ENCODE measurements at regions not wholly inside any gene's neighbourhood (a gene's known extent, or its start where the extent isn't known, plus 50 kb on each side); places are given as distances from the start of the nearest gene placed in this dataset.

DNA sequence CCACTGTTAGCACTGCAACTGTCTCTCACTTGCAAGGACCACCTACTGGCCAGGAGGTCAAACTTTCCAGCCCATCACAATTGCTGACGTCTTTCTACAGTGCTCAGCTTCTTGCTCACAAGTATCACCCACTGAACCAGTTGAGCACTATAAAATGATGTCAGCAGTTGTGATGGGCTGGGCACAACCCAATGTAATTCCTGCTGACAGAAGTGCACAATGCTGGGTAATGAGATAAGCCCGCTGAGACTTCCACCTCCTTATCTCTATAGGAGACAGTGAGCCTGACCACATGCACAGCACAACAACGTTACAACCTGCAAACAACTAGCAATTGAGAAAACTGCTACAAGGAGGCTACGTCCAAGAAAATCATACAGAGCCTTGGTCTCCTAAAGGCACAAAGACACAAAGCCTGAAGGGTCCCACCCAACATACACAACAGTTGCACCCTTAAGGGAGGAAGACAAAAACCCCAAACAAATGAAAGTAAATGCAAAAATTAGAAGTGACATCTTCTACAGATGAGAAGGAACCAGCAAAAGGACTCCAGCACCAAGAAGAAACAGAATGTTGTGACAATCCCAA, 273.2 kb downstream of the LIG4 start:
- POLR2A ChIA-PET: no interaction called here
- H3K36me3 ChIP-seq (ENCODE audit: control insufficient read depth in 2 of 2, insufficient read depth in 1 of 2, low read length in 2 of 2): no peaks in the 10 kb centered on the region
- TF ChIP-seq SP3 (tag by site-specific recombination; IDR thresholded peaks at IDR 0.05): no peak
- no peak for TF ChIP-seq HOXC10 (CRISPR knock-in tag; IDR thresholded peaks at IDR 0.05)
- no peak for TF ChIP-seq ZNF501 (tag by site-specific recombination; IDR thresholded peaks at IDR 0.05)
- TF ChIP-seq FEZF1 (tag by site-specific recombination; IDR thresholded peaks at IDR 0.05): no peak
- TF ChIP-seq ZNF366 (tag by site-specific recombination; conservative IDR thresholded peaks at IDR 0.05): no peak
- no peak for TF ChIP-seq ZNF560 (tag by site-specific recombination; IDR thresholded peaks at IDR 0.05; ENCODE audit: borderline replicate concordance)
- TF ChIP-seq ZNF140 (tag by site-specific recombination; IDR thresholded peaks at IDR 0.05): no peak
- TF ChIP-seq, protein P1, sequence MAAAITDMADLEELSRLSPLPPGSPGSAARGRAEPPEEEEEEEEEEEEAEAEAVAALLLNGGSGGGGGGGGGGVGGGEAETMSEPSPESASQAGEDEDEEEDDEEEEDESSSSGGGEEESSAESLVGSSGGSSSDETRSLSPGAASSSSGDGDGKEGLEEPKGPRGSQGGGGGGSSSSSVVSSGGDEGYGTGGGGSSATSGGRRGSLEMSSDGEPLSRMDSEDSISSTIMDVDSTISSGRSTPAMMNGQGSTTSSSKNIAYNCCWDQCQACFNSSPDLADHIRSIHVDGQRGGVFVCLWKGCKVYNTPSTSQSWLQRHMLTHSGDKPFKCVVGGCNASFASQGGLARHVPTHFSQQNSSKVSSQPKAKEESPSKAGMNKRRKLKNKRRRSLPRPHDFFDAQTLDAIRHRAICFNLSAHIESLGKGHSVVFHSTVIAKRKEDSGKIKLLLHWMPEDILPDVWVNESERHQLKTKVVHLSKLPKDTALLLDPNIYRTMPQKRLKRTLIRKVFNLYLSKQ (tag by site-specific recombination; IDR thresholded peaks at IDR 0.05; ENCODE audit: borderline replicate concordance): no peak
- no peak for TF ChIP-seq ZNF670 (tag by site-specific recombination; IDR thresholded peaks at IDR 0.05; ENCODE audit: low read depth)
- TF ChIP-seq, protein P2, sequence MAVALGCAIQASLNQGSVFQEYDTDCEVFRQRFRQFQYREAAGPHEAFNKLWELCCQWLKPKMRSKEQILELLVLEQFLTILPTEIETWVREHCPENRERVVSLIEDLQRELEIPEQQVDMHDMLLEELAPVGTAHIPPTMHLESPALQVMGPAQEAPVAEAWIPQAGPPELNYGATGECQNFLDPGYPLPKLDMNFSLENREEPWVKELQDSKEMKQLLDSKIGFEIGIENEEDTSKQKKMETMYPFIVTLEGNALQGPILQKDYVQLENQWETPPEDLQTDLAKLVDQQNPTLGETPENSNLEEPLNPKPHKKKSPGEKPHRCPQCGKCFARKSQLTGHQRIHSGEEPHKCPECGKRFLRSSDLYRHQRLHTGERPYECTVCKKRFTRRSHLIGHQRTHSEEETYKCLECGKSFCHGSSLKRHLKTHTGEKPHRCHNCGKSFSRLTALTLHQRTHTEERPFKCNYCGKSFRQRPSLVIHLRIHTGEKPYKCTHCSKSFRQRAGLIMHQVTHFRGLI (tag by site-specific recombination; IDR thresholded peaks at IDR 0.05): no peak
- TF ChIP-seq ZNF433 (tag by site-specific recombination; IDR thresholded peaks at IDR 0.05; ENCODE audit: low read depth): no peak
- TF ChIP-seq ZNF776 (tag by site-specific recombination; IDR thresholded peaks at IDR 0.05; ENCODE audit: borderline replicate concordance): no peak
- no peak for TF ChIP-seq ZBTB7A (tag by site-specific recombination; IDR thresholded peaks at IDR 0.05; ENCODE audit: low read depth)
- TF ChIP-seq ZNF114 (tag by site-specific recombination; IDR thresholded peaks at IDR 0.05): no peak

DNA sequence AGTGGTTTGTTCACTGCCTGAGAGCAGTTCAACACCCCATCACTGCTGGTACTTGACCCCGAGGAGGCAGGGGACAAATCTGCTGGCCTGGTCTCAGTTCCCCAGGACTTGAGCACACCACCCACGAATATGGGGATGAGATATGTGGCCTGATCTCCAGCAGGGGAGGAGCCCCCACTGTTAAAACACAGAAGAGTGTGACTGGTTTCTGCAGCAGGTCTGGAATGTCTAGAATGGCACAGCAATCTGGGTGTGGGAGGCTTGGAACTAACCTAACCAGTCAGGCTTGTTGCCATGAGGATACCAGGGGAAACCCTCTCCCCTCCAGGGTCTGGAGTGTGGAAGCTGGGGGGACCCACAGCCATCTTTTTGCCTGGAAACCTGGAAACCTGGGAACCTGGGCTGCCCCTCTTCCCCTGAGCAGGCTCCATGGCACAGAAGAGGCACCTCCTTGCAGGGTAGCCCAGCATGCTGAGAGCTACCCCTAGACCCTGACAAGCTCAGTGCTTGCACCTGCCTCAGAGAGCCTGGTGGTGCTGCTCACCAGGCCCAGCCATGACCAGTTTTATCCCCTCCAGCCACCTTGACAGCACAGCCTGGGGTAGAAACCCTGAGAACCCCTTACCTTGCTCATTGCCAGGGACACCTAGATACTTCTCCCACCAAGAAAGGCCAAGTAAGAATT, 273.8 kb downstream of the LIG4 start:
- Histone ChIP-seq H3K36me3 (ENCODE audit: control insufficient read depth in 2 of 2, insufficient read depth in 1 of 2, low read length in 2 of 2) (no peaks in the 10 kb centered on the region), H3K9me3 (ENCODE audit: control insufficient read depth, insufficient read depth, low read depth, low read length) (no peaks in the 10 kb centered on the region), H3K4me1 (ENCODE audit: control insufficient read depth, insufficient read depth, low read length) (no peaks in the 10 kb centered on the region), H3K4me3 (ENCODE audit: low read depth, low read length) (no peak overlapping the region), H3K27ac (ENCODE audit: extremely low read depth, low read depth, low read length) (no peak overlapping the region)
- TF ChIP-seq, protein P3, sequence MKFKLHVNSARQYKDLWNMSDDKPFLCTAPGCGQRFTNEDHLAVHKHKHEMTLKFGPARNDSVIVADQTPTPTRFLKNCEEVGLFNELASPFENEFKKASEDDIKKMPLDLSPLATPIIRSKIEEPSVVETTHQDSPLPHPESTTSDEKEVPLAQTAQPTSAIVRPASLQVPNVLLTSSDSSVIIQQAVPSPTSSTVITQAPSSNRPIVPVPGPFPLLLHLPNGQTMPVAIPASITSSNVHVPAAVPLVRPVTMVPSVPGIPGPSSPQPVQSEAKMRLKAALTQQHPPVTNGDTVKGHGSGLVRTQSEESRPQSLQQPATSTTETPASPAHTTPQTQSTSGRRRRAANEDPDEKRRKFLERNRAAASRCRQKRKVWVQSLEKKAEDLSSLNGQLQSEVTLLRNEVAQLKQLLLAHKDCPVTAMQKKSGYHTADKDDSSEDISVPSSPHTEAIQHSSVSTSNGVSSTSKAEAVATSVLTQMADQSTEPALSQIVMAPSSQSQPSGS (tag by site-specific recombination; IDR thresholded peaks at IDR 0.05; ENCODE audit: low read depth): no peak
- TF ChIP-seq KLF8 (tag by site-specific recombination; IDR thresholded peaks at IDR 0.05) (no peak), OVOL3 (tag by site-specific recombination; IDR thresholded peaks at IDR 0.05) (no peak), ZNF112 (tag by site-specific recombination; IDR thresholded peaks at IDR 0.05) (no peak)
- ChIA-PET POLR2A (no interaction called here), CTCF (no interaction called here)

More for the DNA sequence above, 273.2 kb downstream of the LIG4 start:
- Histone ChIP-seq H3K9me3 (ENCODE audit: control insufficient read depth, insufficient read depth, low read depth, low read length) (no peaks in the 10 kb centered on the region), H3K4me3 (ENCODE audit: low read depth, low read length) (no peak overlapping the region), H3K4me1 (ENCODE audit: control insufficient read depth, insufficient read depth, low read length) (no peaks in the 10 kb centered on the region), H3K27ac (ENCODE audit: extremely low read depth, low read depth, low read length) (no peak overlapping the region)
- CTCF ChIA-PET: no interaction called here

DNA sequence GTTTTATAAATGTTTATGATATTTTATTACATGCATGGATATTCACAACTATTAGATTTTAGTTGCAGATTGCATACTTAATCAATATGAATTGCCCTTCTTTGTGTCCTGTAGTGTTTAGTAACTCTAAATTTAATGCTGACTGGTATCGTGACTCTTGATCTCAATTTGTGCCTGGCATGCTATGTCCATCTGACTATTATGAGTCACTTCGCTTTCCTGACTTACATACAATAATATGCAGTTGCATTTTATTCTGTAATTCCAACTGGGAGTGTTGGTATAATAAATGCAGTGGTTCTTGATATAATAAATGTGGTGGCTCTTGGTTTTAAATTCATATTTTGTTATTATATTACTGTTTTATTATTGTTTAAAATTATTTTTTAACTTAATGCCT, 277.5 kb downstream of the LIG4 start:
- H3K9me3 ChIP-seq (ENCODE audit: control insufficient read depth, insufficient read depth, low read depth, low read length): no peaks in the 10 kb centered on the region
- TF ChIP-seq ZBTB48 (tag by site-specific recombination; IDR thresholded peaks at IDR 0.05): no peak
- TF ChIP-seq ZNF174 (tag by site-specific recombination; IDR thresholded peaks at IDR 0.05): no peak
- TF ChIP-seq ZNF221 (tag by site-specific recombination; IDR thresholded peaks at IDR 0.05; ENCODE audit: borderline replicate concordance): no peak
- TF ChIP-seq, protein P4, sequence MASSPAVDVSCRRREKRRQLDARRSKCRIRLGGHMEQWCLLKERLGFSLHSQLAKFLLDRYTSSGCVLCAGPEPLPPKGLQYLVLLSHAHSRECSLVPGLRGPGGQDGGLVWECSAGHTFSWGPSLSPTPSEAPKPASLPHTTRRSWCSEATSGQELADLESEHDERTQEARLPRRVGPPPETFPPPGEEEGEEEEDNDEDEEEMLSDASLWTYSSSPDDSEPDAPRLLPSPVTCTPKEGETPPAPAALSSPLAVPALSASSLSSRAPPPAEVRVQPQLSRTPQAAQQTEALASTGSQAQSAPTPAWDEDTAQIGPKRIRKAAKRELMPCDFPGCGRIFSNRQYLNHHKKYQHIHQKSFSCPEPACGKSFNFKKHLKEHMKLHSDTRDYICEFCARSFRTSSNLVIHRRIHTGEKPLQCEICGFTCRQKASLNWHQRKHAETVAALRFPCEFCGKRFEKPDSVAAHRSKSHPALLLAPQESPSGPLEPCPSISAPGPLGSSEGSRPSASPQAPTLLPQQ (tag by site-specific recombination; IDR thresholded peaks at IDR 0.05): no peak
- TF ChIP-seq, protein P5, sequence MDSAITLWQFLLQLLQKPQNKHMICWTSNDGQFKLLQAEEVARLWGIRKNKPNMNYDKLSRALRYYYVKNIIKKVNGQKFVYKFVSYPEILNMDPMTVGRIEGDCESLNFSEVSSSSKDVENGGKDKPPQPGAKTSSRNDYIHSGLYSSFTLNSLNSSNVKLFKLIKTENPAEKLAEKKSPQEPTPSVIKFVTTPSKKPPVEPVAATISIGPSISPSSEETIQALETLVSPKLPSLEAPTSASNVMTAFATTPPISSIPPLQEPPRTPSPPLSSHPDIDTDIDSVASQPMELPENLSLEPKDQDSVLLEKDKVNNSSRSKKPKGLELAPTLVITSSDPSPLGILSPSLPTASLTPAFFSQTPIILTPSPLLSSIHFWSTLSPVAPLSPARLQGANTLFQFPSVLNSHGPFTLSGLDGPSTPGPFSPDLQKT (IDR thresholded peaks at IDR 0.05; ENCODE audit: borderline replicate concordance, low read depth, low read length): no peak
- TF ChIP-seq KLF10 (tag by site-specific recombination; IDR thresholded peaks at IDR 0.05): no peak
- no peak for TF ChIP-seq ZNF266 (tag by site-specific recombination; IDR thresholded peaks at IDR 0.05; ENCODE audit: low read depth)
- no peak for TF ChIP-seq ZNF175 (tag by site-specific recombination; IDR thresholded peaks at IDR 0.05)

More for the DNA sequence above, 277.5 kb downstream of the LIG4 start:
- ChIA-PET POLR2A (no interaction called here), CTCF (no interaction called here)
- Histone ChIP-seq H3K4me1 (ENCODE audit: control insufficient read depth, insufficient read depth, low read length) (no peaks in the 10 kb centered on the region), H3K27ac (ENCODE audit: extremely low read depth, low read depth, low read length) (no peak overlapping the region), H3K36me3 (ENCODE audit: control insufficient read depth in 2 of 2, insufficient read depth in 1 of 2, low read length in 2 of 2) (no peaks in the 10 kb centered on the region), H3K4me3 (ENCODE audit: low read depth, low read length) (no peak overlapping the region)
